ENCODE measurements at regions not wholly inside any gene's neighbourhood (a gene's known extent, or its start where the extent isn't known, plus 50 kb on each side); places are given as distances from the start of the nearest gene placed in this dataset.

DNA sequence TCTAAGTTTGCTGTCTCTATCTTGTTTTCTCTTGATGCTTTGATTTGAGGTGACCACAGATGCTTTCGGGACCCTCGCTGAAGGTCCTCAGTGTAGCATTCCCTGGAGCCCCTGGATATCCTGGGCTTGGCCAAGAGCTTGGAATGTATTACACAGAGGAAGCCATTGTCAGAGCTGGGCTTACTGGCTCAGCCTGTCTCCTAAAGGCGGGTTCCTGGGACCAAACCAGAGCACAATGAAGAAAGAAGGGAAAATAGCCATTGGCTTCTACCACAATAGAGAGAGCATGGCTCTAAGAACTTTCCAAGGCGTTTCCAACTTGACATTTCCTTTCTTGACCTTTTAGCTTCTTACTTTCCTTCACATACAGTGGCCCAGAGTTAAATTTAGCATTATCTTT is 229.3 kb downstream of the HS3ST3A1 start:
- ChIA-PET CTCF (interaction anchor here (0.7 kb wide), 1 partner anchor 49 kb away, joined by 3 read pairs; no protein-coding TSS in a partner anchor), POLR2A (no interaction called here)
- no peaks in the 10 kb centered on the region for H3K27me3 Mint-ChIP-seq (ENCODE audit: low read depth)
- H3K36me3 Mint-ChIP-seq (ENCODE audit: low read depth), result no peaks in the 10 kb centered on the region
- H3K27ac Mint-ChIP-seq, result no peak overlapping the region
- ATAC-seq (no peak), DNase-seq (no peak)
- H3K4me1 Mint-ChIP-seq (ENCODE audit: low read depth), result no peaks in the 10 kb centered on the region
- no peak overlapping the region for H3K4me3 Mint-ChIP-seq
- H3K9me3 Mint-ChIP-seq (ENCODE audit: insufficient read depth), result no peaks in the 10 kb centered on the region

DNA sequence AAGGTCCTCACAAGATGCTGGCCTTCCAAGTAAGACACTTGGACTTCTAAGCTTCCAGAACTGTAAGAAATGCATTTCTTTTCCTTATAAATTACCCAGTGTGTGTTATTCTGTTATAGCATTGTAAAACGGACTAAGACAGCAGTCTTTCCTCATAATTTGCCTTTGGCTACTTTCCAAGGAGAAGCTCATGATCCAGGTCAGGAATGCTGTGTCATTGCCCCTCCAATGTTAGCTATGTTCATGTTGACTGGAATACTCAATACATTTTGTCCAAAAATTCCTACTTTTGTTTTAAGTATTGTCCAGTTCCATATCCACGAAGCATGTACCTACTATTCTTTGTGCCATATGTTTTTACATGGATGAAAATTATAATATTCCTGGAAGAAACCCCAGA is 234.6 kb downstream of the HS3ST3A1 start:
- no peaks in the 10 kb centered on the region for H3K36me3 Mint-ChIP-seq (ENCODE audit: low read depth)
- no peaks in the 10 kb centered on the region for H3K4me1 Mint-ChIP-seq (ENCODE audit: low read depth)
- H3K27me3 Mint-ChIP-seq (ENCODE audit: low read depth), result no peaks in the 10 kb centered on the region
- H3K27ac Mint-ChIP-seq, result no peak overlapping the region
- DNase-seq (no peak), ATAC-seq (no peak)
- ChIA-PET CTCF (interaction anchor here (0.9 kb wide), 1 partner anchor 30 kb away, joined by 3 read pairs; no protein-coding TSS in a partner anchor), POLR2A (no interaction called here)
- H3K4me3 Mint-ChIP-seq, result no peak overlapping the region
- no peaks in the 10 kb centered on the region for H3K9me3 Mint-ChIP-seq (ENCODE audit: insufficient read depth)

DNA sequence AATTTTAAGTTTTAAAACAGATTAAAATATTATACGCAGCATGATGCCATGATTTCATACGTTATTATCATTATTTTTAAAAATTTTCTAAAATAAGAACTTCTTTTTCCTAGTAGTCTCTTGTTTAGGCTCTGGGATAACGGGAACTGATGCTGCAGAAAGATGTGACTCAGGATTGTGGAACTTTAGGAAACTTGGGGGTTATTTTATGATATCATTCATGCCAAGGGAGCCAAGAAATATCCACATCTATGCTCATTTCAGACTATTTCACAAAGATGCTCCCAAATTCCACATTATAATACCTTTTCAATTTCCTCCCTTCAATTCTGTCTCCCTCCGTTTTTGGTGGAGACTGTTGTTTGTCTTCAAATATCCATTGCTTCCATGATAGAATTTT is 236.4 kb downstream of the HS3ST3A1 start:
- ATAC-seq (no peak), DNase-seq (no peak)
- Mint-ChIP-seq H3K36me3 (ENCODE audit: low read depth) (no peaks in the 10 kb centered on the region), H3K27ac (no peak overlapping the region), H3K4me3 (no peak overlapping the region), H3K9me3 (ENCODE audit: insufficient read depth) (no peaks in the 10 kb centered on the region), H3K27me3 (ENCODE audit: low read depth) (no peaks in the 10 kb centered on the region), H3K4me1 (ENCODE audit: low read depth) (no peaks in the 10 kb centered on the region)
- ChIA-PET CTCF (no interaction called here), POLR2A (no interaction called here)

- H3K27ac Mint-ChIP-seq, result no peak overlapping the region
- DNase-seq, result no peak
- no peaks in the 10 kb centered on the region for H3K9me3 Mint-ChIP-seq (ENCODE audit: insufficient read depth)
- H3K27me3 Mint-ChIP-seq (ENCODE audit: low read depth), result no peaks in the 10 kb centered on the region
- no peak for ATAC-seq
- no peaks in the 10 kb centered on the region for H3K36me3 Mint-ChIP-seq (ENCODE audit: low read depth)
- H3K4me3 Mint-ChIP-seq, result no peak overlapping the region
- ChIA-PET POLR2A (no interaction called here), CTCF (no interaction called here)
- H3K4me1 Mint-ChIP-seq (ENCODE audit: low read depth), result no peaks in the 10 kb centered on the region
Observed at GRCh38 chr17:13363771-13364170, 238.0 kb downstream of the HS3ST3A1 start.

DNA sequence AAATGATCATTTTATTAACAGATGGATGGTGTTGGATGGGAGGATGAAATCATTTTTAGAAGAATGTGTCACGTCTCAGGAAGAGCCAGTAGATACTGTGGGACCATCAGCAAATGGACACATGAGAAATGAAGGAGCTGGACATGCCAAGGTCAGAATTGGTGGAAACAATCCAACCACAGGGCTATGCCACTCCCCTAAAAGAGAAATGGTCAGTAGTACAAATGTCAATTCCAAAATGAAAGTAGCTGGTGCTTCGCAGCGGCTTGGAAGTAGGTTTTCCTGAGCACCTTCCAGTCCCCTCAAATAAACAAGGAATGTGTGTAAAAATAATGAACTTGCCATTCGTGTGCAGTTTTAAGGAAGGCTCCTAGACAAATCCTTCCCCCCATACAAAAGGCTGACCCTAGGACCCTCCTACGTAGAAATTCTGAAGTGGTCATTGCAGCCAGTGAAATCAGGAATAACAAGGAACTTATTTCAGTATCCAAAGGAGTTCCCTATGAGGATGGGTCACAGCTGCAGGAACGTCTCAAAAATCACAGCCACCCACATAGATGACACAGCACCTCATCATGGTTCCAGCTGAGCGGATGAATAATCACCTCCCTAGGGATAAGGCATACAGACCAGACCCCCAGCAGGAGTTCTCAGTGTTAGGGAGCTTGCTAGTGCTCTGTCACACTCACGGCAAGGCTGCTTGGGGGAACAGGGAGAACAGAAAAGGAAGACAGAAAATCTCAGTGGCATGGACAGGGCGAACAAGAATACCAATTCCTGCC is 239.2 kb downstream of the HS3ST3A1 start:
- Mint-ChIP-seq H3K9me3 (ENCODE audit: insufficient read depth) (no peaks in the 10 kb centered on the region), H3K4me1 (ENCODE audit: low read depth) (no peaks in the 10 kb centered on the region), H3K36me3 (ENCODE audit: low read depth) (no peaks in the 10 kb centered on the region), H3K27me3 (ENCODE audit: low read depth) (no peaks in the 10 kb centered on the region), H3K4me3 (no peak overlapping the region), H3K27ac (no peak overlapping the region)
- DNase-seq (no peak), ATAC-seq (no peak)
- ChIA-PET CTCF (no interaction called here), POLR2A (no interaction called here)

DNA sequence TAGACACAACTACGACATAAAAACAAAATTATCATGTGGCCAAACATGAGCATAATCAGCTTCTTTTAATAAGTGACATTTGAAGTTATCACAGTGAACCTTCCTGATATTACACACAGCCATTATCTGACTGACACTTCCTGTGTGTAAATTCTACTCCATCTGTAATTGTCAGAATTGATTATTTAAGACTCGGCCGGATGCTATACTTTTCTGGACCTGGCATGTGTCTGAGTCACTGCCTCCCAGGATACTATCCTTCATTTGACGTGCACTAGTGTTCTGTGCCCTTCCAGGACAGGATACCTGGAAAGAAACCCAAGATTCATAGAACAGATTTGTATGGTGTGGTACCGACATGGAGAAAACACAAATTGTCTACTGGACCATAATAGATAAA is 242.0 kb downstream of the HS3ST3A1 start:
- Mint-ChIP-seq H3K4me1 (ENCODE audit: low read depth) (no peaks in the 10 kb centered on the region), H3K36me3 (ENCODE audit: low read depth) (no peaks in the 10 kb centered on the region), H3K27ac (no peak overlapping the region), H3K9me3 (ENCODE audit: insufficient read depth) (no peaks in the 10 kb centered on the region), H3K4me3 (no peak overlapping the region), H3K27me3 (ENCODE audit: low read depth) (no peaks in the 10 kb centered on the region)
- ATAC-seq (no peak), DNase-seq (no peak)
- POLR2A ChIA-PET, result no interaction called here
- CTCF ChIA-PET, result no interaction called here

- H3K36me3 Mint-ChIP-seq (ENCODE audit: low read depth), result no peaks in the 10 kb centered on the region
- no peak overlapping the region for H3K27ac Mint-ChIP-seq
- CTCF ChIA-PET, result no interaction called here
- DNase-seq (no peak), ATAC-seq (no peak)
- H3K27me3 Mint-ChIP-seq (ENCODE audit: low read depth), result no peaks in the 10 kb centered on the region
- no peak overlapping the region for H3K4me3 Mint-ChIP-seq
- H3K9me3 Mint-ChIP-seq (ENCODE audit: insufficient read depth), result no peaks in the 10 kb centered on the region
- H3K4me1 Mint-ChIP-seq (ENCODE audit: low read depth), result no peaks in the 10 kb centered on the region
- POLR2A ChIA-PET, result no interaction called here
Observed at GRCh38 chr17:13355054-13355453, 246.7 kb downstream of the HS3ST3A1 start.

- H3K27ac Mint-ChIP-seq, result no peak overlapping the region
- H3K27me3 Mint-ChIP-seq (ENCODE audit: low read depth), result no peaks in the 10 kb centered on the region
- no peak for ATAC-seq
- H3K4me1 Mint-ChIP-seq (ENCODE audit: low read depth), result no peaks in the 10 kb centered on the region
- no peaks in the 10 kb centered on the region for H3K9me3 Mint-ChIP-seq (ENCODE audit: insufficient read depth)
- ChIA-PET CTCF (no interaction called here), POLR2A (no interaction called here)
- DNase-seq, result no peak
- H3K4me3 Mint-ChIP-seq, result no peak overlapping the region
- no peaks in the 10 kb centered on the region for H3K36me3 Mint-ChIP-seq (ENCODE audit: low read depth)
Observed at GRCh38 chr17:13353590-13353989, 248.1 kb downstream of the HS3ST3A1 start.

DNA sequence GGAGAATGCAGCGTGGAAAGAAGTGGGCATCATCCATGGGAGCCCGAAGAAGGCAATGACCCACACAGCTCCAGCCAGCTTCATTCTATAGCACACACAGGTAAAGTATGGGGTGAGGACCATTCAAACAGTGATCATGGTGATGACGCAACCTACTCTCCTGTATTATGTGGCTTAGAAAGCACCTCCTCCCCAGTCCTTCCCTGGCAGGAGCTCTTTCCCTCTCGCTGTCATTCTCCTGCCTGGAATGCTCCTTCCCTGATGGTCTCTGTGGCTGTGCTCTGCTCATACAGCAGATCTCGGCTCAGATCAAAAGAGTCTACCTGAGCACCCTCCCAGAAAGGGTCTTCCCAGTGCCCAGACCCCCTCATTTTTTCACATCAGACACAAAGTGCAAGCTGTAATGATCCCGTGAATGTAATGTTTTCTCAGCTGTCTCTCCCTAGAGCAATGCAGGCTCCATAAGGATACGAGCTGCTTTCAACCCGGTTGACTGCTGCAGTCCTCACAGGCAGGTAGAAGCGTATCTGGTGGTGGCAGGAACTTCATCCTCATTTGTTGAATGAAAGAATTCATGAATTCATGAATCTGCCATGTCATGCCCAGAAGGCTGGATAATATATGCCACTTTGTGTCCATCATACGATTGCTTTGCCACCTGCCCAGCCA is 248.8 kb downstream of the HS3ST3A1 start:
- no peaks in the 10 kb centered on the region for H3K4me1 Mint-ChIP-seq (ENCODE audit: low read depth)
- H3K27ac Mint-ChIP-seq, result no peak overlapping the region
- DNase-seq (no peak), ATAC-seq (no peak)
- H3K36me3 Mint-ChIP-seq (ENCODE audit: low read depth), result no peaks in the 10 kb centered on the region
- no peaks in the 10 kb centered on the region for H3K27me3 Mint-ChIP-seq (ENCODE audit: low read depth)
- no peak overlapping the region for H3K4me3 Mint-ChIP-seq
- ChIA-PET POLR2A (no interaction called here), CTCF (no interaction called here)
- no peaks in the 10 kb centered on the region for H3K9me3 Mint-ChIP-seq (ENCODE audit: insufficient read depth)

DNA sequence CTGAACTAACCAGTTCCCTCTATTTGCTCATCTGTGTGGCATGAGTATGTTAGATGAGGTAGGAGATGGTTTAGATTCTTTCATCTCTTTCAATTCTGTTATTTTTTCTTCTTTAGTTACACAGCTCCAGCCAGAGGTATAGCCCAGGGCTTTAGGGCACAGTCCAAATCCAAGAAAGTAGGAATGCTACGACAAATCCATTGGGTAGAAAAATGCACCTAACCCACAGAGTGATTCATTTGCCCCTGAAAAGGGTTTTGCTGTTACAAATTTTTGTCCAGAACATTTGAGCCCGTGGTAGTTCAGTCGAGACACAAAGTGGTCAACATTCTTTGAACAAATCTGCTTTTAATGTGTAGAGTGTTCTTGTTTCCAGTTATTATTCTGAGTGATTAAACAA is 250.7 kb downstream of the HS3ST3A1 start:
- H3K9me3 Mint-ChIP-seq (ENCODE audit: insufficient read depth), result no peaks in the 10 kb centered on the region
- no peak for ATAC-seq
- ChIA-PET CTCF (no interaction called here), POLR2A (no interaction called here)
- H3K27me3 Mint-ChIP-seq (ENCODE audit: low read depth), result no peaks in the 10 kb centered on the region
- DNase-seq, result no peak
- no peaks in the 10 kb centered on the region for H3K4me1 Mint-ChIP-seq (ENCODE audit: low read depth)
- no peak overlapping the region for H3K27ac Mint-ChIP-seq
- H3K36me3 Mint-ChIP-seq (ENCODE audit: low read depth), result no peaks in the 10 kb centered on the region
- H3K4me3 Mint-ChIP-seq, result no peak overlapping the region

GRCh38 chr17:13350466-13350865 is 251.3 kb downstream of the HS3ST3A1 start:
- Mint-ChIP-seq H3K4me1 (ENCODE audit: low read depth) (no peaks in the 10 kb centered on the region), H3K9me3 (ENCODE audit: insufficient read depth) (no peaks in the 10 kb centered on the region), H3K27me3 (ENCODE audit: low read depth) (no peaks in the 10 kb centered on the region), H3K36me3 (ENCODE audit: low read depth) (no peaks in the 10 kb centered on the region), H3K27ac (no peak overlapping the region), H3K4me3 (no peak overlapping the region)
- no peak for ATAC-seq
- POLR2A ChIA-PET, result no interaction called here
- no peak for DNase-seq
- CTCF ChIA-PET, result no interaction called here

- H3K27ac Mint-ChIP-seq, result no peak overlapping the region
- POLR2A ChIA-PET, result no interaction called here
Observed at GRCh38 chr17:13346996-13347762, 254.6 kb downstream of the HS3ST3A1 start.

More at GRCh38 chr17:13346996-13347762, 254.6 kb downstream of the HS3ST3A1 start:
- Mint-ChIP-seq H3K4me3 (no peak overlapping the region), H3K36me3 (ENCODE audit: low read depth) (no peaks in the 10 kb centered on the region), H3K4me1 (ENCODE audit: low read depth) (no peaks in the 10 kb centered on the region), H3K27me3 (ENCODE audit: low read depth) (no peaks in the 10 kb centered on the region), H3K9me3 (ENCODE audit: insufficient read depth) (no peaks in the 10 kb centered on the region)
- ATAC-seq (no peak), DNase-seq (no peak)
- CTCF ChIA-PET, result interaction anchor here (1.0 kb wide), 1 partner anchor 9 kb away, joined by 3 read pairs; no protein-coding TSS in a partner anchor
